GM12865 (cell line): ENCODE measurements at regions not wholly inside any gene's neighbourhood (a gene's known extent, or its start where the extent isn't known, plus 50 kb on each side); places are given as distances from the start of the nearest gene placed in this dataset.

ENCODE experiments used
- DNase-seq: peaks from one replicate; pipeline ENCODE4 v3.0.0; 2010; ENCODE audit warnings: low read depth
- H3K4me3 ChIP-seq: 2 replicates; pipeline ENCODE4 v1.5.1; 2011; ENCODE audit warnings: mild to moderate bottlenecking, low read depth, low read length, control low read depth
- TF ChIP-seq, protein P1 (sequence below): IDR thresholded peaks from 2 replicates; pipeline ENCODE4 v1.5.1; 2011; ENCODE audit warnings: low read length, control low read depth, low read depth, inconsistent platforms; ENCODE audit not compliant: insufficient read depth; ENCODE audit errors: missing control alignments

DNA sequence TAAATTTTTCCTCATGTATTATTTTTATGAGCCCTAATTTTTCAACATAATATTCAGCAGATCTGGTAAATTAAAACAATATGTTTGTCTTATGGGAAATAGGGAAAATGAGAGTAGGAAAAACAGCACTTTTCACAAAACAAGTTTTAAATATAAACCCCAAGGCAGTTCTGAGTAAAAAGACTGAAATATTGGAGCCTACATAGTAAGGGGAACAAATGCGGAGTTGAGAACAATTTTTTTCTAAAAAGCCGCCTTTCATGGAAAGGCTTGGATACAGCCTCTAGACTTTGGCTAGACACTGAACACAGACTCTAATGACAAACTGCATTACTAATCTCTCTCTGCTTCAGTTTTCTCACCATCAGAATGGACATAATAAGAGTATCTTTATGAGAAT lies 174.1 kb downstream of the NOL4 start:
- H3K4me3 ChIP-seq = no peak overlapping the region
- DNase-seq = no peak
- TF ChIP-seq, protein P1, sequence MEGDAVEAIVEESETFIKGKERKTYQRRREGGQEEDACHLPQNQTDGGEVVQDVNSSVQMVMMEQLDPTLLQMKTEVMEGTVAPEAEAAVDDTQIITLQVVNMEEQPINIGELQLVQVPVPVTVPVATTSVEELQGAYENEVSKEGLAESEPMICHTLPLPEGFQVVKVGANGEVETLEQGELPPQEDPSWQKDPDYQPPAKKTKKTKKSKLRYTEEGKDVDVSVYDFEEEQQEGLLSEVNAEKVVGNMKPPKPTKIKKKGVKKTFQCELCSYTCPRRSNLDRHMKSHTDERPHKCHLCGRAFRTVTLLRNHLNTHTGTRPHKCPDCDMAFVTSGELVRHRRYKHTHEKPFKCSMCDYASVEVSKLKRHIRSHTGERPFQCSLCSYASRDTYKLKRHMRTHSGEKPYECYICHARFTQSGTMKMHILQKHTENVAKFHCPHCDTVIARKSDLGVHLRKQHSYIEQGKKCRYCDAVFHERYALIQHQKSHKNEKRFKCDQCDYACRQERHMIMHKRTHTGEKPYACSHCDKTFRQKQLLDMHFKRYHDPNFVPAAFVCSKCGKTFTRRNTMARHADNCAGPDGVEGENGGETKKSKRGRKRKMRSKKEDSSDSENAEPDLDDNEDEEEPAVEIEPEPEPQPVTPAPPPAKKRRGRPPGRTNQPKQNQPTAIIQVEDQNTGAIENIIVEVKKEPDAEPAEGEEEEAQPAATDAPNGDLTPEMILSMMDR = no peak

DNA sequence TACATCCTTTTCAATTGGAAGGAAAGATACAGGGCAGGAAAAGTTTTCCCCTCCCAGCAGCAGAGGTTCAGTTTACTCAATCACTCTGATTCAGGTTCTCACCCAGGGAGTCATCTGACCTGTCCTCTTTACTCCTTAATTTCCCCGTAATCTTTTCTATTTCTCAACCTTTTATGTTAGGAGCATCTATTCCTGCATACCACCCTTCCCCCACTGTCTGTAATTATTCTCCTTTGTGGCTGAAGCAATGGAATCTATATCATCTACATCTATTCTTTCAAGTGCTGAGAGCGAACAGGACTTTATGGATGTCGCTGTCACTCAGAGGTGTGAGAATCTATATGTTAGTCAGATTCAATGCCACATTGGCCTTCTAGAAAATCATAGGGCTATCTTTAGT lies 175.2 kb downstream of the NOL4 start:
- no peak for DNase-seq
- TF ChIP-seq, protein P1 = no peak
- H3K4me3 ChIP-seq = no peak overlapping the region

DNA sequence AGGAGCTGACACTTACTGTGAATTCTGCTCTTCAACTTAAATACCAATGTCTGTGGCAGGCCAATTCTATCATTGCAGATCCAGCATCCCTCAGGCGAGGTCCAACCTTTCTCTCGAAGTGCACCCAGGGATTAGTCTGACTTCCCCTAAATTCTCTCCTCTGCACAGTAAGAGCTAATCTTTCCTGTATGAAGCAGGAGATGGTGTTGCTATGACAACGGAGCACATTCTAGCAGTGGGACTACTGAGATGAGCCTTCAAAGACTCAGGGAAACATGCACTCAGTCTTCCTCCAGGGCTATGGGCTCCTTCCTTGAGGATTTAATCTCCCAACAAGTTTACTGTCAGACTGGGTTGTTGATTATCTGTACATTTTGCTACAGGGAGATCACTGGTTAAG lies 176.3 kb downstream of the NOL4 start:
- H3K4me3 ChIP-seq = no peak overlapping the region
- DNase-seq = peak; percentile 24
- TF ChIP-seq, protein P1 = no peak

DNA sequence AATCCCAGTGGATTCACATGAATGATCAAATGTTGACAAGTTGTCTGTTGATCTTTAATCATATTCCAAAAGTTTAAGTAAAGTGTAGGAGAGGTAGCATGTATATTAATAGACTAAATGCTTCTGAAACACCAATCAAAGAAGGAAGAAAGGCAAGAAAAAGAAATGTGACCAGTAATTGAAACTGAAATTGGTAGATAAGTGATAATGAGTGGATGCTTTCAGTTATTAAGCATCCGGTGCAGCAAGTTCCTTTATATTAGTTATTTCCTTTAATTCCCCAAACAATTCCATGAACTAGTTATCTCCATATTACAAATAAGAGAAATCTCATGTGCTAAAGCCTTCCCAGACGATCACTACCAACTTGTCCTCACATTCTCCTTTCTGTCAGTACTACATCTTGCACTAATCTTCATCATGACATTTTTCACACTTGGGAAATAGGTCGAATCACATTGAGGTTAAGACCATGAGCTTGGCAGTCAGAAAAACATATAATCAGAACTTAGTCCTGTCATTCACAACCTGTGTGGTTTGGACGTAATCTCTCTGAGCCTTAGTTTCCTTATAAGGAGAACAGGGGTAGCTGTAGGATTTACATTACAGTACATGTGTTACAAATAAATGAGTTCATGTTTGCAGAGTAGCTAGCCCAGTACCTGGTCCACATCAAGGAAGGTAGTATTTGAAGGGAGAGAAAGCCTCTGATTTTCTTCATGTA lies 182.1 kb downstream of the NOL4 start:
- TF ChIP-seq, protein P1 = no peak
- H3K4me3 ChIP-seq = no peak overlapping the region
- no peak for DNase-seq

DNA sequence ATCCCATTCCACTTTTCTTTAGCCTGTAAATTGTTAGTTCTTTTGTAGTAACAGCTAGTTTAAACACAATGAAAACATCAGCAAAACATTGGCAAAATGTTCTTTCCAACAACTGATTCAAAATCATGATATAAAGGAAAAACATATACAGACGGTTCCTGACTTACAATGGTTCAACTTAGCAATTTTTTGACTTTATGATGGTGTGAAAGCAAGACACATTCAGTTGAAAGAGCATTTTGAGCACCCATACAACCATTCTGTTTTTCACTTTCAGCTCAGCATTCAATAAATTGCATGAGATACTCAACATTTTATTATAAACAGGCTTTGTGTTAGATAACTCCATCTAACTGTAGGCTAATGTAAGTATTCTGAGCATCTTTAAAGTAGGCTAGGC lies 185.1 kb downstream of the NOL4 start:
- TF ChIP-seq, protein P1 = no peak
- peak overlapping the region; percentile 13 for H3K4me3 ChIP-seq
- DNase-seq = no peak

DNA sequence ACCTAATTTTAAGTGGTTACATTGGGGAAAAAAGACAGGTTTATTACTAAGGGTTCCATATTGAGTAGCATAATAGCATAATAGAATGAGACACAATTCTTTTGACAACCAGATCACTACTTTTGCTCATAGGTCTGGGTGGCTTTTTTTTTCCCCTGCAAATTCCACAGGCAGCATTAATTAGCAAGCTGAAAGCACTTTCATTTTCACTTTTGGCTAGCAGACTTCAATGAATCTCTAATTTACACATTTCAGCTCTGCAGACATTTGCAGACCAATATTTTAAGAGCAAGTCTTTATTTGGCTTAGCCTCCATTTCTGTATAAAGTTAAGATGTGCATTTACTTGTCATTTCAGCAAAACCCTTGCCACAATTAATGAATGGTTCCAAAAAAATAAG lies 185.5 kb downstream of the NOL4 start:
- H3K4me3 ChIP-seq = peak overlapping the region; percentile 13
- TF ChIP-seq, protein P1 = no peak
- peak; percentile 48 for DNase-seq

DNA sequence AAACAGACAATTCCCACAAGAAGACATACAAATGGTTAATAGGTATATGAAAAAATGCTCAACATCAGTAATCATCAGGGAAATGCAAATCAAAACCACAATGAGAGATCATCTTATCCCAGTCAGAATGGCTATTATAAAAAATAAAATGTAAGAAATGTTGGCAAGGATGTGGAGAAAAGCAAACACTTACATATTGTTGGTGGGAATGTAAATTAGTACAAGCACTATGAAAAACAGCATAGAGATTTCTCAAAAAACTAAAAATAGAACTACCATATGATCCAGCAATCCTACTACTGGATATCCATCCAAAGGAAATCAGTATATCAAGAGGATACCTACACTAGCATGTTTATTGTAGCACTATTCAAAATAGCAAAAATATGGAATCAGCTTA lies 186.6 kb downstream of the NOL4 start:
- no peak overlapping the region for H3K4me3 ChIP-seq
- TF ChIP-seq, protein P1 = no peak
- DNase-seq = no peak
